ENCODE measurements at regions not wholly inside any gene's neighbourhood (a gene's known extent, or its start where the extent isn't known, plus 50 kb on each side); places are given as distances from the start of the nearest gene placed in this dataset.
"Not testable (repeated sequence)": the region's sequence is repeated elsewhere in the genome, so short reads cannot be mapped to it uniquely, and the experiment has no call there.

GRCh38 chr20:28575991-28576390, 2681.5 kb upstream of the DEFB115 start:
- not testable (repeated sequence) for TF ChIP-seq EZH2 (IDR thresholded peaks at IDR 0.05; ENCODE audit: insufficient read depth, poor library complexity, severe bottlenecking); EZH2phosphoT487 (IDR thresholded peaks at IDR 0.05; ENCODE audit: insufficient read depth, low read depth)
